ENCODE measurements at regions not wholly inside any gene's neighbourhood (a gene's known extent, or its start where the extent isn't known, plus 50 kb on each side); places are given as distances from the start of the nearest gene placed in this dataset.

DNA sequence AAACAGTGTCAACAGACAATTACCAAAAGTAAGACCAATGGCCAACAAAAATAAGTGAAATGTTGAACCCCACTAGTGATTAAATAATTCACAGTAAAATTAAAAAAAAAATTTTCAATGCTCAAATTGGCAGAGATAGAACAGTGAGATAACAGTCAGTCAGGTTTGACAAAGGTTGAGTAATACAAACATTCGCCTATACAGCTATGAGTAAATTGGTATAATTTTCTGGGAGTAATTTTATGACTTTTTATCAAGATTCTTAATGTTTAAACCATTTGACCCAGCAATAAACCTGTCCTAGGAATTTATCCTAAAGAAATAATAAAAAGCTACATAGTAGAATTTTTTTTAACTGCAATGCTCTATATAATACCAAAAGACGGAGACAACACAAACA, 64.9 kb upstream of the SHH start:
- no peak for DNase-seq

DNA sequence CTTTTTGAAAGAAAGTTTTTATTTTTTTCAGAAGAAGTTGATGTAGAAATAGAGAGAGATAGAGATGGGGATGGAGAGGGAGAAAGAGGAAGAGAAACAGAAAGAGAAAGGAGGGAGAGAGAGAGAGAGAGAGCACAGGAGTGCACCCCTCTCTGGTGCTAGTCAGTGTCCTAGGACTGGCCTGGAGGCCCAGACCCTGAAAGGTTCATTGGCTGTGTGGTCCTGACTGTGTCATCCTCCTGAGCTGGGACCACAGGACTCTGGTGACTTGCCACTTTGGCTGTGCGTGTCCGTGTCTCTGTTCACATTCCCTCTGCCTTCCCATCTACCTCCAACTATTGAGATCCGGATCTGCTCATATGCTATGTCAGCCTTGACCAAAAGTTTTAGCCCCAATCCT, 62.1 kb upstream of the SHH start:
- no peak for DNase-seq

DNA sequence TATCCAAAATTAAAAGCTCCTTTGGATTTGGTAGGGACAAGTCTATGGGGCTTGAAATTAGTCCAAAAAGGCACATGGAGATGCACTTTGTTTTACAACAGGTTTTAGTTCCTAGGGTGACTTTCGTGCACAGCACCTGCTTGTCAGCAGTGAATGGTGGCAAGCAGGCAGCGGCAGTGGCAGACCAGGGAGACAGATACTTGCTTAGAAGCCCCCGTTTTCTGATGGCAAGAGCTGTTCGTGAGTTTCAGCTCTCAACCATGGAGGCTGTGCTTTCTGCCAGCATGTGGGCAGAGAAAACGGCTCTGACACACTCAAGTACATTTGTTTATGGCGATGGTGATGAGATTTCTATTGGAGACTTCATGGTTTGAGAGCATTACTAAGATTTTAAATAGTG, 61.7 kb upstream of the SHH start:
- no peak for DNase-seq

DNA sequence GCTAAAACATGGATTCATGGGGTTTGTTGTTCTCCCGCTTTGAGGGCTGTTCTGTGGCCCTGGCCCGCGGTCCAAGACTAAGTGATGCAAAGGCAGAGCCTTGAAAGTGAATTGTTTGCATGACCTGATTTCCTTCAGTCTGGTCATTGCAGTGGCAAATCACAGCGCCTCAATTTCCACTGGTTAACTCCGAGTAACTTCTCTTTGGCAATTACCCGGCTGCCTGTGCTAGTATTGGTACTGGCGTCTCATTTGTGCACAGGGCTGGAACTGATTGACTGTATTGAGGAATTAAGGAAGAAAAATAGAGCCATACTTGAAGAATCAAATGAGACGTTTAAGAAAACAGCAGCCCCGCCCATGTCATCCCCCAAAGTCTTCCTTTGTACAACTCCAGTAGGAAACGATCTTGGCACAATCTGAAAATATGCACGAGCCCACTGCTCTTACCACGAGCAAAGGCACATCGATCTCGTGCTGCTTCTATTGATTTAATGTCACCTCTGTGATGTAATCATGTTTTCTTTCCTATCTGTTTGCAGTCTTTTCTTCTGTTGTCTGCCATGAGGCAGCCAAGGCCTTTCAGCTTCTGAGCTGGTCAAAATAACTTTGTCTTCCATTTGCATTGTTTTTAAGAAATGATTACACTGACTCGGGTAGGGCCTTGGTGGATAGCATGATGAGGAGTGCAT, 60.6 kb upstream of the SHH start:
- DNase-seq: no peak

DNA sequence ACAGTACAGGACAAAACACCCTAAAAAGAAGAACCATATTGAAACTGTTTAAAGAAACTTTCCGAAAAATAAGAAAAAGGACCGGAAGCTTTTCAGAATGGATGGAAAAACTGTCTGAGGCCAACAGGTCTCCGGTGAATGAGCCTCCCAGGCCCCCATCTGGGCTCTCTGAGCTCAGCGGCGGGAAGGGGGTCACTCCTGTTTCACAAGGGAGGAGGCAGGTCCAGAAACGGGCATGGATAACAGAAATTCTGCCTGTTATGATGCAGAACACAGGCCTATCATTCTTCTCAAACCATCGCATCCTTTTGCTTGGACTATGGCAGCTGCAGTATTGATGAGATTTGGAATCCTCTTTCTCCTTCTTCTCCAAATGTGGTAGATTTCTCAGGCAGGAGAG, 58.9 kb upstream of the SHH start:
- no peak for DNase-seq

DNA sequence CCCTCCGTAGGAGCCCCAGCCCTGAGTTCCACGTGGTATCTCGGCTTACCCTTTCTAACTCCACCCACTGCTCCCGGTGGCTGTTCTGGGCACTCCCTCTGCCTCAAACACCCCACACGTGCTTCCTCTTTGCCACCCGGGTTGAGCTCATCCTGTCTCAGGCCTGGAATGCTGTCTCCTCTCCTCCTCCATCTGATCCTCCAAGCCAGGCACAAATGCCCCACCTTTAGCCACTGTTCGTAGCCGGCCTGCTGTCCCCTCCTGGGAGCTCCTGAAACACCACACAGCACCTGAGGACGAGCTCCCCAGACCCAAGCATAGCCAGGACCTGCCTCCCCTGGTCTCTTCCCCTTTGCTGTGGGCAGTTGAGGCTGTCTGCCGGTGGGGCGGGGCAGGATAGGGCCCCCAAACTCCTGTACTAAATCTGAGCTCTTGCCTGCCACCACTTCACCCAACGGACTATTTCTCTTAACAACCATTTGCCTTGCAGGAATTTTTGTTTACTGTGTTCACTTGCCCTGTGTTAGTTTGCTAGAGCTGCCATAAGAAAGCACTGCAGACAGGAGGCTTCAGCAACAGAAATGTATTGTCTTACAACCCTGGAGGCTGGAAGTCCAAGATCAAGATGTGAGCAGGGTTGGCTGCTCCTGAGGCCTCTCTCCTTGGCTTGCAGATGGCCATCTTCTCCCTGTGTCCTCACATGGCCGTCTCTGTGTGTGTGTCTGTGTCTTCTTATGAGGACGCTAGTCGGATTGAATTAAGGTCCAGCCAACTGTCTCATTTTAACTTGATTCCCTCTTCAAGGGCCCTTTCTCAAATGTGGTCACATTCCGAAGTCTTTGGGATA, 58.3 kb upstream of the SHH start:
- no peak for DNase-seq

DNA sequence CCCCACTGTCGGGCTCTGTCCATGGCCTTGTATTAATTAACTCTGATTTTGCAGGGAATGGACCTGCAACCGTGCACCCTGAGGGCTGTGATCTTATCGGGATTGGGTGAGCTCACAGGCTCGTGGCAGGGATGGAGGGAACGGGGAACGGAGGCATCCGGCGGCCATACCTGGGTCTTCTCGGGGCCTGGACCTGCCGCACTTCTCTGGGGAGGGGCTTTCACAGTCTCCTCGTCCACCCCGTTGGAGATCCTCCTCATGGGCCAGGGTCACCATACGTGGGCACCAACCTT, 57.5 kb upstream of the SHH start:
- DNase-seq: no peak

DNA sequence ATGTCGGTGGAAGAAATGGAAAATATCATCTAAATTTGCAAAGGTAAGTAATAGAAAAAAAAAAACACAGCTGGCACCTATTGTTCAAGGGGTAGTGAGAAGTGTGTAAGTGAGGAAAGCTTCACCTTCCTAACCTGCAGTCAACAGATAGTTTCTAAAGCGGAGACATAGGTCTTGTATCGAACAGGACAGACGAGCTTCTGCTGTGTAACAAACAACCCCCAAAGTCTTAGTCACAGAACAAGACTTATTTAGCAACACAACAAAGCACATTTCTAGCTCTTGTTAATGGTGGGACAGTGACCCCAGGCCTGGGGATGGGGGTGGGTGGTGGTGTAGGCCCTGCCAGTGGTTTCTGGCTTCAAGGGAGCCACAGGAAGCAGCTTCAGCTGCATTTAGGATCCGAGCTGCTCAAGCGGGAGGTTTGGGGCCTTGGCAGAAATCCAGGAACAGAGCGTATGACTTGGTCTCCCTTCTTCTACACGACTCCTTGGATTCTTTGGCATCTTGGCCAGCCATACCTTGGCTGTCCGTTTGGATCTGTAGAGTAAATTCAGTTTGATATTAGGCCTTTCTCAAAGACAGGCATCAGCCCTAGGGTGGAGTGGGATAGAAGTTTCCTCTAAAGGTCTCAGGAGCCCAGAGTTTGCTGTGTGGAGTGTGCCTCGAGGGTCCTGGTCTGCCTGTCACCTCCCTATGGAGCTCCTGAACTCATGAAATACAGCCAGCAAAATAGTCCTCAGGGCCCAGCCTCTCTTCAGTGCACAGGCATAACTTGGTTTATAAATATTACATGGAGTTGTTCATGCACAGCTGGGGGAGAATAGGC, 56.9 kb upstream of the SHH start:
- no peak for DNase-seq

DNA sequence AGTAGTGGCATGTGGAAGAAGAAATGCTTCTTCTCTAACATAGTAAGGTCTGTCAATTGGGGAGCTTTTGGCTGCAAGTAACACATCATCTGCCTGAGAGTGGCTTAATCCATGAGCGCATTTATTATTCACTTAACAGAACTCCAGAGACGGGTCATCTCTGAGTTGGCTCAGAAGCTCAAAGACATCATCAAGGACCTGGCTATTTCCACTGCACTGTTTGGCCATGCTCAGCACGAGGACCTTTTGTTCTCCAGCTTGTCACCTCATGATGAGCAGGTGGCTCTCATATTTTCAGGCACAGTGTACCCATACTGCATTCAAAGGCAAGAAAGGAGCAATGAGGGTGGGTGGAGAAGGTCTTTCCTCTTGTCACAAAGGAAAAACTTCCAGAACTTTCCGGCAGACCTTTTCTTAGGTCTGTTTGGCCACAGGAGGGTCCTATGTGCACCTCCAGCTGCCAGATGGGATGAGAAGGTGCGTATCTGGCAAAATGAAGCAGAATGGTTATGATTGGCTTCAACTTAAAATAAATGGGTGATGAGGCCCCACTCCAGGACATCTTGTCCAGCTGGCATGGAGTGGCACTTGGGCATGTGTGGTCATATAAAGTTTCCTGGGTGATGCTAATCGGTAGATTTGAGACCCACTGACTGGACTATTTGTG, 55.6 kb upstream of the SHH start:
- no peak for DNase-seq

DNA sequence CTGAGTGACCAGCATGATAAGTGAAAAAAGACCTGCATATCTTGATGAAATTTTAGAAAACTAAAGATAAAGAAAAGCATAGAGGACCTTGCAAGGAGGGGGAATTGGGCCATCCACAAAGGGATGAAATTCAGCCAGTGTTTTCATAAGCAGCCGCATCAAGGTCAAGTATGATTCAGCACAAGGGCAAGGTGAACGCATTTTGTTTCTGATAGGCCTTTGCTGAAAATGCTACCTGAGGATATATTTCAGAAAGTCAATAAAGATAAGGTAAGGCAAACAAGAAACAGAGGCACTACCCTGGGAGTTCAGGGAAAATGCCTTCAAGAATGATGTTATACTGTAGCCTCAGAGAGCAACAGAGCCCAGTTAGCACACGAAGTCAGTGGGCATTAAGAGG, 55.0 kb upstream of the SHH start:
- no peak for DNase-seq

DNA sequence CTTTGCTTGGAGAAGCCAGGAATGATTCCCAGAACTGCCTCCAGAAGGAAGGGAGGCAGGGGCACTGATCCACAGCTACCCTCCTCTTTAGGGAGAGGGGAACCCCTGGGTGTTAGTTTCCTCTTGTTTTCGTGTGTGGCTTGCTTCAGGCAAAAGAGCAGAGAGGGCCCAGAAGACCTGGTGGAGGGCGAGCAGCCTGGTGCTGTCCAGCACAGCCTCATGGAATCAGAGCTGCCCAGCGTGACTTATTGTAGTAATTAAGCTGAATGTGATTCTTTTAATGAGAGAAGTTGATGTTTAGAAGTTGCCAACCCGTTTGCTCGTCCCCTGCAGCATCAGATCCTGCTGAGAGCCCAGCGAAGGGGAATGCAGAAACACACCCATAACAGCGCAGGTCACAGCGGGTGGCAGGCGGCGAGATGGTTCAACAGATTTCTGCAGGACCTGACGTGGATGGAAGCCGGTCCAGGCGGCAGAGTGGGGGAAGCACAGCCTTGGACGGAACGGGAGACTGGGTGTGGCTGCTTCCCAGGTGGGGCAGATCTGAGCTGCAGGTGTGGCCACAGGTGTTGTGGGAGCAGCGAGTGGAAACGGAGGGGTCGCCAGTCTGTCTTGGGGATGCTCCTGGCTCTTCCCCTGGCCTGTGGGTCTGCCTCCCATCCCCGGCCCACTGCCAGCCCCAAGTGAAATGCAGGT, 53.7 kb upstream of the SHH start:
- no peak for DNase-seq

DNA sequence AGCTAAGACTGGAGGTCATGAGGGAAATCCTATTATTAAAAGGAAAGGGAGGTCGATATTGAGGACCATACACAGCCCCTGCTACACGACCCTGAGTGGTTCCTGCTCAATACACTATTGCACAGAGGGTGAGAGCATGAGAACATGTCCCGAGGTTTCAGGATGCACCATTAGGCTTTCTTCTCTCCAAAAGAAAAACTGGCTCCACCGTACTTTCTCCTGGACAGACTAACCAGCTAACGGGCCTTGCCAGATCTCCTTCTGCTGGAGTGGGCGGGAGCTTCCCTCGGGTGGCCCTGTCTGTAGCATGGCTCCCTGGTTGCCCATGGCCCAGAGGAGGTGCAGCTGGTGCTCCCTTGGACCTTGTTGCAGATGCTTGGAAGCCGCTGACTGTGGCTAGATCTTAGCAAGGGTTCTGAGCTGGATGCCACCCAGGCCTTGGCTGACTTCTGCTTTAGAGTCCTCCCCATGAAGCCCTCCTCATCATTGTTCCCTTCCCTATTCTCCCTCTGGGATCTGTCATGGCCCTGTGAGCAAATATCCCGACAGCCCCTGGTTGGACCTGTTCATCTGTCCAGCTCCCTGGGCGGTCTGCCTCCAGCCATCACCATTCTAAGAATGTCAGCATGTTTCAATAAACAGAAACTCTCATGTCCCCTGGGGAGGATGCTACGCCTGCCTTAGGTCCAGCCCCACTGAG, 52.9 kb upstream of the SHH start:
- DNase-seq: no peak

DNA sequence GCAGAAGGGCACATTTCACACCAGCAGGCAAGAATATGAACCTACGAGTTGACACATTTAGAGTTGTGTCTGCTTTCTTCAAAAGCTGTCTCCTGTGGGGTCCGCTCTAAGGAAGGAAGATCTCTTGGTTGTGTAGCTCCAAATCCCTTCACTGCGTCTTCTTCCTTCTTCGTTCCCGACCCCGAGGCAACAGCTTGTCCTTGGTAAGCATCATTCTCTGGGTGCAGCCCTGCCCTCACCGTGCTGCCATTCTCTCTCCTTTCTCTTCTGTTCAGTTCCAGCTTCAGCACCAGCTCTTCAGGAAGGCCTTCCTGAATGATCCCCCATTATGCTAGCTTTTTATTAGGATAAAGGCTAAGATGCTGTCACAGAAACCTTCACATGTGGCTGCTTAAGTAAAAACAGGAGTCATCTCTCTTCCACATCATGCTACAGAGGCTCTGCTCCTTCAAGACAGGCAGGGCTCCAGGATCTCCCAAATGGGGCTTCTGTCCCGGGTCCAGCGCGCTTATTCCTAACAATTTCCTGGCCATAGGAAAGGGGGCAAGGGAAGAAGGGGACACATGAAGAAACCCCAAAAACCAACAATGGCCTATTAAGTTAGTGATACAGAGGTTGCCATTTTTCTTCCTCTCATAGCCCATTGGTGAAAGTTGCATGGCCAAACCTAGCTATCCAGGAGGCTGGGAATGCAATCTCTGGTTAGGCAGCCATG, 52.2 kb upstream of the SHH start:
- DNase-seq: no peak

DNA sequence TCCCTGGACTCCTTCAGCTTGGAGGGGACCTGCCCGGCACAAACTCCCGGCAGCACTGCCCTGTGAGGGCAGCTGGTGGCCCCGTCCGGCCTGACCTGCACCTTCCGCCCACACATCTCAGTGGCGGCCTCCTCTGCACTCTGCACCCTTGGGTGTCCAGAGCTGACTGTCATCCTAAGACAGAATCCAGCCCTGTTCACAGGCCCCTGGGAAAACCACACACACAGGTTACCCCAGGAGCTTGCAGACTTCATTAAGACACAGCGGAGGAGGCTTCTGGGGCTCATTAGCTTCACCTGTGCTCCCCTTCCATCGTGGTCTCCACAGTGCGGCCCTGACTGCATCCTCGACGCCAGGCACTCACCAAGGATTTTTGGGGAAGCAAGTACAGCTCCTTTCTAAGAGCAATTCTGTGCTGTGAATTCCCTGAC, 51.5 kb upstream of the SHH start:
- DNase-seq: no peak

DNA sequence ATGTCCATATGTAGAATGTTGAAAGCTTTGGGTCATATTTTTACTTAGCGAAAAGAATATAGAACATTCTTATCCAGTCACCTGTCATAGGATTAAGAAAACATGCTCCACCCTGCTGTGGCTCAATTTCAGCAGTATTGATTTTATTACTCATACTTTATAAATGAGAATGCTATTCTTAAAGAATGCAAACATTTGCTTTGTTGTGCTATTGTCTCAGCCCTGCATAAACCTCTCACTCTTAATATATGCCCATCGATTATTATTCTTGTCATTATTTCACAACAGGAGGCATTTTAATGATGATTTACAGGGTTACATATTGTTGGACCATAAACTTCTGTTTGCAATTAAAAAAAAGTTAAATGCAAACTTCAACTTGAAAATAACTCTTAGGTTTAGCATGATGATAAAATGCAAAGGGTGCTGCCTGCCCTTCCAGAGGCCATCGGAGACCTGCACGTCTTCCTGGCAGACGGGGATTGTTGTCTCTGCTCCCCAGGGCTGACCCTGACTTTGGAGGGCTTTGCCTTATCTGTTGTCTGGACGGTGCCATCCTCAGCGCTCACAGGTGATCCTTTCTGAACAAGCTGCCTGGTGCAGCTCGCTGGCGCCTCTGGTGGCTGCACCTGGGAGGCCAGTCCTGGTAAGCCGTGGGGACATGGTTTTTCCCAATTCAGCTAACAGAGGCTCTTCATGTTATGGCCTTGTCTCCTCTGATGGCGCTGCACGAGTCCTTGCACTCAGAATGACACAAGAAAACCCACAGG, 50.0 kb upstream of the SHH start:
- no peak for DNase-seq
